Erythroblast (primary cell): ENCODE measurements at regions not wholly inside any gene's neighbourhood (a gene's known extent, or its start where the extent isn't known, plus 50 kb on each side); places are given as distances from the start of the nearest gene placed in this dataset.

Experiments
- GATA1 ChIP-seq: IDR thresholded peaks from 2 replicates; pipeline ENCODE4 v1.6.1; 2011; ENCODE audit warnings: low read depth, mild to moderate bottlenecking, control low read depth, low read length, moderate library complexity
- POLR2A ChIP-seq: IDR thresholded peaks from 2 replicates; pipeline ENCODE4 v1.6.1; 2011; ENCODE audit warnings: mild to moderate bottlenecking, low read length

- no peak for TF ChIP-seq POLR2A
- no peak for TF ChIP-seq GATA1
Observed at GRCh38 chr18:42339372-42339771, 384.3 kb downstream of the PIK3C3 start.
